GM11168 (cell line): ENCODE measurements at regions not wholly inside any gene's neighbourhood (a gene's known extent, or its start where the extent isn't known, plus 50 kb on each side); places are given as distances from the start of the nearest gene placed in this dataset.
"Not testable (repeated sequence)": the region's sequence is repeated elsewhere in the genome, so short reads cannot be mapped to it uniquely, and the experiment has no call there.

Experiments
- in situ Hi-C: fragments of 300-500 bp; cut with MboI; formaldehyde crosslinking; loops from one replicate; pipeline ENCODE4 v1.12.0; 2022; ENCODE audit warnings: low sequenced_read_pairs; ENCODE audit not compliant: unreplicated experiment

DNA sequence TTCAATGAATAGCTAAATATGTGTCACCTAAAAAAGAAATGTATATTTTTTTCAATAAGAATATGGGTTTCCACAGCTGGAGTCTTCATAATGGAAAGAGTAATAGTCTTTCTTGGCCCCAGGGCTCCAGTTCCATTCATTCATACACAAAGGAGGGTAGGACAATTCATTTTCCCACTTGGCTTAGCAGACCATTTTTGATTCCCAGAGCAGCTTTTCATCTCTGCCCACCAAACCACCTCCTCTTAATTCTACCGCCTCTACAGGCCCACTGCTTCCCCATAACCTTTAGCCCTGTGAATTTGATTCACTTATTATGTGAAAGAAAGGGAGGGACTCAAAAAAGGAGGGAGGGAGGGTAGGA is 129.9 kb upstream of the PAK3 start:
- in situ Hi-C loops: no loop called here

DNA sequence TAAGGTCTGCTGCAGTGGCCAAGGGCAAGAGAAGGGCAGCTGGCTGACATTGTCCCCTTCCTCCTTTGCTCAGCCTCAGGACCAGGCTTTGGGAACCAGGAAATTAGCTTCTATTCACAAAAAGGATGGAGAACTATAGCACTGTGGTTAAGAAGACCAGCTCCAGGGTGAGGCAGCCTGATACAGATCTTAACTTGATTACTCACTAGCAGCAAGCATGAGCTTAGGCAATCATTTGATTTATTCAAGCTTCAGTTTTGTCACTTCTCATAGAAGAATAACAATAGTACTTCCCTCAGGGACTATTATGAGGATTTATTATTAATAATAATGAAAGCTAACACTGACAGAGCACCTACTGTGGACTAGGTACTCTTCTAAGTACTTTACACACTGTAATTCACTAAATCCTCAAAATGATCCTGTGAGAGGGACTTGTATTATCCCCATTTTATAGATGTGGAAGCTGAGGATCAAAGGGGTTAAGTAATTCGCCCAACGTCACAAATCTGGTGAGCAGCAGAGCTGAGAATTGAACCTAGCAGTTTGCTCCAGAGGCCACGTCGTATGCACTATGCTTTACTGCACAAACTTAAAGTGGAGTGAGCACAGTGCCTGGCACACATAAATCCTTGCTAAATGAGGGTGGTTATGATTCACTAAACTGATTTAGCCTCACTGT is 130.4 kb upstream of the PAK3 start:
- in situ Hi-C loops: no loop called here

GRCh38 chrX:110964786-110965185 is 131.2 kb upstream of the PAK3 start:
- in situ Hi-C loops: no loop called here

DNA sequence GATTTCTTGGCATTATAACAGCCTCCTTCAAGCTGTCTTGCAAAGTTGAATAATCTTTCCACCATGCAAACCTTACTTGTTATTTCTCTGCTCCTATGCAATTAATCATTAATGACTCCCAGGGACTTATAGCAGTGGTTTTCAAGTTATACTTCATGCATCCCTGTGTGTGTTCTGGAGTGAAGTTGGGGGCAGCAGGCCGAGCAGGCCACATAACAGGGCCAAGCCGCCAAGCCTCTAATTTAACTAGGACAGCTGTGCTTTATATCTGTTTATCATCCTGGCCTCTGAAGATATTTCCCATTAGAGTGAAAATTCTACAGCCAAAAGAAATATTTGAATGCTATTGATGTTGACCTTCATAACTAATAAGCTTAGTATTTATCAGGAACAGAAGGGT is 133.5 kb upstream of the PAK3 start:
- in situ Hi-C loops: no loop called here

- in situ Hi-C loops: no loop called here
These were observed 140.3 kb upstream of the PAK3 start for GRCh38 chrX:110955706-110956105.

- in situ Hi-C loops: no loop called here
These were observed 141.4 kb upstream of the PAK3 start for GRCh38 chrX:110954428-110955100.

GRCh38 chrX:110951472-110952269 is 144.3 kb upstream of the PAK3 start:
- in situ Hi-C loops: no loop called here

- in situ Hi-C loops: no loop called here
These were observed 149.4 kb upstream of the CHRDL1 start for GRCh38 chrX:110944751-110945675.

DNA sequence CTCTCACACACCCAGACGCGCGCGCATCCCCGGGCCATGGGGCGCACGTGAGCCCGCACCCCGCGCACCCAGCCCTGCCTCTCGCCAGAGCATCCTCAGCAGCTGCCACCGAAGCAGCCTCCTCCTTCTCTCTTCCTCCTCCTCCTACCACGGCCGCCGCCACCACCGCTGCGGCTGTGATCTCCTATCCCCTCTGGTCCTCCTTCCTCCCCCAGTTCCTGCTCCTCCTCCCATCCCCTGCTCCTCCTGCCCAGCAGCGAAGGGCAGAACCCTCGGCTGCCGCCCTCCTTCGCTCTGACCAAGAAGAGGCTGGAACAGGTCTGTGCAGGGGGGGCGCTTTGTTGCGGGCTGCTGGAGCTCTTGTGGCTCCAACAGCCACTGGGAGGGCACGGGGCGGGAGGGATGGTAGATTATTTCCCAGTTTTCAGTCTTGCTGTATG is 148.7 kb upstream of the CHRDL1 start:
- in situ Hi-C loops: no loop called here

- in situ Hi-C loops: no loop called here
These were observed 146.3 kb upstream of the CHRDL1 start for GRCh38 chrX:110941906-110942305.

DNA sequence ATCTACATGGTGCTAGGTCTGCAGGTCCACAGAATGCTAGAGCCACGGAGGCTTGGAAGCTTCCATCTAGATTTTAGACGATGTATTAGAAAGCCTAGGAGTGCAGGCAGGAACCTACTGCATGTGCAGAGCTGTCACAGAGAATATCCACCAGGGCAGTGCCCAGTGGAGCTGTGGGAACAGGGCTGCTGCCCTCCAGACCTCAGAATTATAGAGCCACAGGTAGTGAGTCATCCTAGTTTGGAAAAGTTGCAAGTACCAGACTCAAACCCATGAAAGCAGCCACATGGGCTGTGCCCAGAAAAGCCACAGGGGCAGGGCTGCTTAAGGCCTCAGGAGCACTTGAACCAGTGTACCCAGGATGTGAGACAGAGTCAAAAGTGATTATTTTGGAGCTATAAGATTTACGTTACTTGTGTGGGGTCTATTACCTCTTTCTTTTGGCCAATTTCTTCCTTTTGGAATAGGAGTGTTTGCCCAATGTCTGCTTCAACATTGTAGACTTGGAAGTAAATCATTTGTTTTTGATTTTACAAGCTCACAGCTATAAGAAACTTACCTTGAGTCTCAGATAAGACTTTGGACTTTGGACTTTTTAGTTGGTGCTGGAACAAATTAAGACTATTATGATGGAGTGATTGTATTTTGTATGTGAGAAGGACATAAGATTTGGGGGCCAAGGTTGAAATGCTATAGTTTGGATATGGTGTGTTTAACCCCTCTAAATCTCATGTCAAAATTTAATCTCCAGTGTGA is 143.5 kb upstream of the CHRDL1 start:
- in situ Hi-C loops: no loop called here

- in situ Hi-C loops: no loop called here
These were observed 129.3 kb upstream of the CHRDL1 start for GRCh38 chrX:110924871-110925270.

- in situ Hi-C loops: no loop called here
These were observed 125.4 kb upstream of the CHRDL1 start for GRCh38 chrX:110920991-110921390.

- in situ Hi-C loops: no loop called here
These were observed 120.0 kb upstream of the CHRDL1 start for GRCh38 chrX:110915570-110915969.

GRCh38 chrX:110915111-110915510 is 119.5 kb upstream of the CHRDL1 start:
- in situ Hi-C loops: no loop called here

DNA sequence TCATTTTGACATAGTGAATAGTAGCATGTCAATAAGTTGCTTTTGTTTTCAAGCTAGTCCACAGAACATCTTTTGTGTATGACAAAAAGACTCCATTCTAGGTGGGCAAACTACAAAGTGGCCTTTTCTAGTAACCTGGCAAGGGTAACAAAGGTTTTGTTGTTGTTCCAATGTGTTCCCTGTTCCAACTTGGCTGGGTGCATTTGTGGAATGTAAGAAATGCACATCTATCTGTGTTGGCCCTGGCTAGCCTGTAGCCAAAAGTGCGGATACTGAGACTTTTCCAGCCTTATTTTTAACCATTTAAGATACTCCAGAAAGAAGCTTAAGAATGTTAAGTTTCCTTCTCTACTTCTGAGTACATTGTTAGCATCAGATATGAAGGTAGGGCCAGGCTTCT is 118.7 kb upstream of the CHRDL1 start:
- in situ Hi-C loops: no loop called here

GRCh38 chrX:110904747-110905146 is 109.1 kb upstream of the CHRDL1 start:
- in situ Hi-C loops: not testable (repeated sequence)

DNA sequence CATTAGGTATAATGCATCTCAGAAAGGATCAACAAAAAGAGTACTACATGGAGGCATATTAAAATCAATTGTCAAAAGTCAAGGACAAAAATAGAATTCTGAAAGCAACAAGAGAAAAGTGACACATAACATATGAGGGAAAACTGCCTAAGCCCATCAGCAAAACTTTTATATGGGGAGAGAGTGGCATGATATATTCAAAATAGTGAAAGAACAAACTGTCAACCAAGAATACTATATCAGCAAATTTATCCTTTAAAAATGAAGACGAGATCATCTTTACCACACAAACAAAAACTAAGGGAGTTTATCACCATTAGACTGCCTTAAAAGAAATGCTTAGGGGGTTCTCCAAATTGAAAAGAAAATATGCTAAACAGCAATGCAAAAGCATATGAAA is 86.4 kb upstream of the CHRDL1 start:
- in situ Hi-C loops: no loop called here

DNA sequence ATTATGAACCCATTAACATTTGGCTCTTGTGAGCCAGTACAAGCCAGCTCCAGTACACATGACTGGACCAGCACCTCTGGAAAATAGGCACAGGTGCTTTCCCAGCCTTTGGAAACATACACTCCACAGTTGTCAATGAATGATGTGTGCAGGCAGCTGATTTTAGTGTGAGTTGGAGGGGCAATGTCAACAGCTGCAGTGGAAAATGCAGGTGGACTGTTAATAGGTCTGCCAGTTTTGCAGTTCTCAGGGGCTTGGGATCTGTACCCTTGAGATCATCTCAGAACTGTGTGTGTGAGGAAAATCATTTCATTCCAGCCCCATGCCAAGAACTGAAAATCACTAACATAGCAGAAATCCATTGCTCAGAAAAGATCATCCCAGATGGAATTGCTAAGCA is 81.7 kb upstream of the CHRDL1 start:
- in situ Hi-C loops: no loop called here

GRCh38 chrX:110871839-110872238 is 76.2 kb upstream of the CHRDL1 start:
- in situ Hi-C loops: loop anchor here (25.0 kb wide), 1 partner anchor 710 kb away; no protein-coding TSS in a partner anchor
